ENCODE measurements at regions not wholly inside any gene's neighbourhood (a gene's known extent, or its start where the extent isn't known, plus 50 kb on each side); places are given as distances from the start of the nearest gene placed in this dataset.

DNA sequence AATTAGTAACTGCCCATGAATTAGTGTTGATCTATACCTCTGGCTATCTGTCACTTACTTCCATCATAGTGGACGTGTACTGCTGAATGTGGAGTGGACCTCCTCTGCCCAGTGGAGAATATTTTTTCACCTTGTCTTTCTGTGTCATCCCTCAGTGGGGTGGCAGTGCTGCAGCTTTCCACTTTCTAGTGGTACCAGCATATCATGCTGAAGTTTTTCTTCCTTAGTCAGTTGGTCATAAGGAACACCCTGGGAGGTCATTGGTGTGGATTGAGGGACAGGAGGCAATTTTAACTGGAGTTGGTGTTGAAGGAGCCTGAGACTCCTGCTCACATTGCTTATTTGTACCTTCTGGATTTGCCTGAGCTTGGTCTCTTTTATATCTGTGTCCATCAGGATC lies 151.7 kb upstream of the ANKH start:
- no peak for FAIRE-seq
- Histone ChIP-seq H3K27ac (ENCODE audit: control insufficient read depth, insufficient read depth, low read length) (no peak overlapping the region), H3K27me3 (ENCODE audit: control insufficient read depth, extremely low read depth, insufficient read depth, low read length) (peaks cover 4% of the 10 kb centered on the region), H4K20me1 (ENCODE audit: control insufficient read depth, extremely low read depth, insufficient read depth, low read length) (no peaks in the 10 kb centered on the region), H3K79me2 (ENCODE audit: control insufficient read depth, insufficient read depth, low read length) (no peaks in the 10 kb centered on the region), H3K4me3 (ENCODE audit: control insufficient read depth in 2 of 3, extremely low read depth in 1 of 3, insufficient read depth in 2 of 3, low read depth in 1 of 3, low read length in 3 of 3) (no peak overlapping the region), H3K9me3 (ENCODE audit: control insufficient read depth, low read depth, low read length) (no peaks in the 10 kb centered on the region), H3K4me2 (ENCODE audit: control insufficient read depth, extremely low read depth, insufficient read depth, low read depth, low read length) (no peak overlapping the region), H3K9me1 (ENCODE audit: control insufficient read depth, extremely low read depth, insufficient read depth, low read length) (no peaks in the 10 kb centered on the region), H2AFZ (ENCODE audit: control insufficient read depth, low read length) (no peak overlapping the region), H3K36me3 (ENCODE audit: control insufficient read depth in 2 of 2, extremely low read depth in 1 of 2, insufficient read depth in 2 of 2, low read length in 2 of 2) (no peaks in the 10 kb centered on the region), H3K4me1 (ENCODE audit: control insufficient read depth, extremely low read depth, insufficient read depth, low read length) (no peaks in the 10 kb centered on the region), H3K9ac (ENCODE audit: control insufficient read depth, extremely low read depth, insufficient read depth, low read length) (no peak overlapping the region)
- no peak for TF ChIP-seq EZH2 (IDR thresholded peaks at IDR 0.05; ENCODE audit: low read length)
- TF ChIP-seq, protein P1, sequence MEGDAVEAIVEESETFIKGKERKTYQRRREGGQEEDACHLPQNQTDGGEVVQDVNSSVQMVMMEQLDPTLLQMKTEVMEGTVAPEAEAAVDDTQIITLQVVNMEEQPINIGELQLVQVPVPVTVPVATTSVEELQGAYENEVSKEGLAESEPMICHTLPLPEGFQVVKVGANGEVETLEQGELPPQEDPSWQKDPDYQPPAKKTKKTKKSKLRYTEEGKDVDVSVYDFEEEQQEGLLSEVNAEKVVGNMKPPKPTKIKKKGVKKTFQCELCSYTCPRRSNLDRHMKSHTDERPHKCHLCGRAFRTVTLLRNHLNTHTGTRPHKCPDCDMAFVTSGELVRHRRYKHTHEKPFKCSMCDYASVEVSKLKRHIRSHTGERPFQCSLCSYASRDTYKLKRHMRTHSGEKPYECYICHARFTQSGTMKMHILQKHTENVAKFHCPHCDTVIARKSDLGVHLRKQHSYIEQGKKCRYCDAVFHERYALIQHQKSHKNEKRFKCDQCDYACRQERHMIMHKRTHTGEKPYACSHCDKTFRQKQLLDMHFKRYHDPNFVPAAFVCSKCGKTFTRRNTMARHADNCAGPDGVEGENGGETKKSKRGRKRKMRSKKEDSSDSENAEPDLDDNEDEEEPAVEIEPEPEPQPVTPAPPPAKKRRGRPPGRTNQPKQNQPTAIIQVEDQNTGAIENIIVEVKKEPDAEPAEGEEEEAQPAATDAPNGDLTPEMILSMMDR (optimal IDR thresholded peaks at IDR 0.05 in 1 of 3, IDR thresholded peaks at IDR 0.05 in 1 of 3, conservative IDR thresholded peaks at IDR 0.05 in 1 of 3; ENCODE audit: extremely low read depth in 1 of 3, insufficient read depth in 2 of 3, low read length in 3 of 3), result no peak
- dilution Hi-C loops (cut with MboI; ENCODE audit: extremely low pct_ligation_motif_present, low sequenced_read_pairs), result no loop called here
- no peak for DNase-seq (ENCODE audit: low read depth, low spot score)

DNA sequence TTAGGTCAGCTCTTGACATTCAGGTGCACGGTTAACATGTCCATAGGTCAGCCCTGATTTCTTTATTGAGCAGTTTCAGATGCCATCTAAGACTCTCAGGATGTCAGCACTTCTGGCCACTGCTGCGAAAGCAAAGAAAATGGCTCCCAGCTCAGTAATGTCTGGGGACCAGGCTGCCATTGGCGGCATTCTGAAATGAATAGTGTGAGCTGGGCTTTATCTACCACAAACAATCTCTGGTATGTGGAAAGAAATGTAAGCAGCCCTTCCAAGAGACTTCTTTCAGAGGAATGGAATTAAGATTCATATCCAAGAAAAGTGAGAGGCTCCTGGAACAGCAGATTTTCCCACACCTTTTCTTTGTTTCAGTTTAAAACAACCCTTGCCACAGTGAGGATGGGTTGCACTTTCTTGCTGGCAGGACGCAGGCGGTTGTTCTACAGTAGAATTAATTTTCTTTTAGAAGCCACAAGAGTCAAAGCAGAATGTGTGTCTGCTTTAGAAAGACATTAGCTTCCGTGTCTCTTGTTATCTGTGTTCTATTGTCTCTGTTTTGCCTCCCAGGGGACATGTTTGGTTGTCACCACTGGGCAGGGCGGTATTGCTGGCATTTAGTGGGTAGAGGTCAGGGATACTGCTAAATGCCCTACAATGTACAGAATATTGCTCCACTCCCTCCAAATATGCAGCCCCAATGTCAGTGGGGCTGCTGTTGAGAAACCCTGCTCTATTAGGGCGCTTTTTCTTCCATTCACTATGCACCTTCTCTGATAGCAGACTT lies 149.9 kb upstream of the ANKH start:
- no peaks in the 10 kb centered on the region for H3K9me1 ChIP-seq (ENCODE audit: control insufficient read depth, extremely low read depth, insufficient read depth, low read length)
- no peaks in the 10 kb centered on the region for H3K36me3 ChIP-seq (ENCODE audit: control insufficient read depth in 2 of 2, extremely low read depth in 1 of 2, insufficient read depth in 2 of 2, low read length in 2 of 2)
- H3K4me3 ChIP-seq (ENCODE audit: control insufficient read depth in 2 of 3, extremely low read depth in 1 of 3, insufficient read depth in 2 of 3, low read depth in 1 of 3, low read length in 3 of 3), result no peak overlapping the region
- no peak for TF ChIP-seq EZH2 (IDR thresholded peaks at IDR 0.05; ENCODE audit: low read length)
- TF ChIP-seq, protein P1 (optimal IDR thresholded peaks at IDR 0.05 in 1 of 3, IDR thresholded peaks at IDR 0.05 in 1 of 3, conservative IDR thresholded peaks at IDR 0.05 in 1 of 3; ENCODE audit: extremely low read depth in 1 of 3, insufficient read depth in 2 of 3, low read length in 3 of 3), result no peak
- H2AFZ ChIP-seq (ENCODE audit: control insufficient read depth, low read length), result no peak overlapping the region
- no peak overlapping the region for H3K27ac ChIP-seq (ENCODE audit: control insufficient read depth, insufficient read depth, low read length)
- dilution Hi-C loops (cut with MboI; ENCODE audit: extremely low pct_ligation_motif_present, low sequenced_read_pairs), result no loop called here
- H4K20me1 ChIP-seq (ENCODE audit: control insufficient read depth, extremely low read depth, insufficient read depth, low read length), result no peaks in the 10 kb centered on the region
- DNase-seq (ENCODE audit: low read depth, low spot score) (no peak), FAIRE-seq (no peak)
- H3K4me1 ChIP-seq (ENCODE audit: control insufficient read depth, extremely low read depth, insufficient read depth, low read length), result no peaks in the 10 kb centered on the region
- no peaks in the 10 kb centered on the region for H3K9me3 ChIP-seq (ENCODE audit: control insufficient read depth, low read depth, low read length)
- no peaks in the 10 kb centered on the region for H3K79me2 ChIP-seq (ENCODE audit: control insufficient read depth, insufficient read depth, low read length)
- H3K9ac ChIP-seq (ENCODE audit: control insufficient read depth, extremely low read depth, insufficient read depth, low read length), result no peak overlapping the region
- H3K27me3 ChIP-seq (ENCODE audit: control insufficient read depth, extremely low read depth, insufficient read depth, low read length), result no peaks in the 10 kb centered on the region
- H3K4me2 ChIP-seq (ENCODE audit: control insufficient read depth, extremely low read depth, insufficient read depth, low read depth, low read length), result no peak overlapping the region
